Activated naive CD8-positive, alpha-beta T cell treated with anti-CD3 and anti-CD28 coated beads, Interleukin-2, amount 50 U/mL, for 16 hours (primary cell): ENCODE measurements at regions not wholly inside any gene's neighbourhood (a gene's known extent, or its start where the extent isn't known, plus 50 kb on each side); places are given as distances from the start of the nearest gene placed in this dataset.
"Not testable (repeated sequence)": the region's sequence is repeated elsewhere in the genome, so short reads cannot be mapped to it uniquely, and the experiment has no call there.

Experiments used
- DNase-seq: peaks from one replicate; pipeline ENCODE4 v3.0.0-alpha.2; 2020; ENCODE audit warnings: low read depth, low spot score

DNA sequence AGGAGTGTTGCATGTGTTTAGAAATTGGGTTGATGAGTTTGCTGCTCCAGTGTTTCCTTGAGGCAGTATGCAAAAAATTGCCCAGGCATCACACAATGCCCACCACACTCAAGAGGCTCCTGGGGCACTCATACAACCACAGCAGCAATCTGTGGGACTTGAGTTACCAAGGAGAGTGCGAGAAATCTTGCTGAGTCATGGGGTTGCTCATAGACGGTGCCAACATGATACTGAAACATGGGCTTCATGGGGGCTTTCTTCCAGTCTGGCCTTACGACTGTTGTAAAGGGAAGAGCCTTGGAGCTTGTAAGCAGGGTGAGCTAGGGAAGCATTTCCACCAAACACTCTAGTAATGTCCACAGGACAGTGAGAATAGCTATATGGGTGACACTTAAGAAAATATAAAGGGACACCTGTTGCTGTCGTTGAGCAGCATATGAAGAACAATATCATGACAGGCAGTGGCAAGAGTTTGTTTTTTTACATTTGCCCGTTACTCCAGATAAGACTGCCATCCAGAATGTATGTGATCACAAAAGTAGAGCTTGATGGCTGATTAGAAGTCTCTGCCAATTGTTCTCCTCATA, 1237.4 kb downstream of the UQCRFS1 start:
- DNase-seq: no peak

GRCh38 chr19:27974082-27974513, 1238.9 kb downstream of the UQCRFS1 start:
- DNase-seq: no peak

- no peak for DNase-seq
Observed at GRCh38 chr19:27972291-27973040, 1240.5 kb downstream of the UQCRFS1 start.

DNA sequence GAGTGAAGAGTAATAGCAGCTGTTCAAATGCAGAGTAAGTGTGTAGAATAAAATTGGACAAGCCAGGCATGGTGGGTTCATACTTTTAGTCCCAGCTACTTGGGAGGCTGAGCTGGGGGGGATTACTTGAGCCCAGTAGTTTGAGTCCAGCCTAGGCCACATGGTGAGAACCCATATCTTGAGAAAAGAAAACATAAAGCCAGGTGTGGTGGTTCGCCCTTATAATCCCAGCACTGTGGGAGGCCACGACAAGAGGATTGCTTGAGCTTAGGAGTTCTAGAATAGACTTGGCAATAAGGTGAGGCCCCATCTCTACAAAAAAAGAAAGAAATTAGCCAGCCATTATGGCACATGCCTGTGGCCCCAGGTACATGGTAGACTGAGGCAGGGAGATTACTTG, 1241.1 kb downstream of the UQCRFS1 start:
- no peak for DNase-seq

DNA sequence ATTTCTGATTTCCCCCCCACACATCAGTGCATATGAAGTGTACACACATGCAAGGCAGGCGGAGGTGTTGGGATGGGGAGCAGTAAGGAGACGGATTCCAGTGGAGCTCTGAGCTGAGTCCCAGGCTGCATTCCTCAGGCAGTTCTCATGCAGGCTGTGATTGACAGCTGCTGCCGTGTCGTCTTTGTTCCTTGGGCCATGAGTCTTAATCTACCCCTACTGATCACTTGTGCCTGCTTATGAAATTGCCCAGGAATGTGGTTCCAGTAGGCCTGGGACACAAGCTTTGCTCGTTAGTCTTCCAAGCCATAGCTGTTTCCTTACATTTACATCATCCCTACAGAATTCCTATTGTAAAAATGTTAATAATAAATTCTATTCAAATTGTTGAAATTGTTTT, 1241.9 kb downstream of the UQCRFS1 start:
- no peak for DNase-seq

GRCh38 chr19:27966390-27966816, 1246.5 kb downstream of the UQCRFS1 start:
- no peak for DNase-seq

- no peak for DNase-seq
Observed at GRCh38 chr19:27964185-27964584, 1248.8 kb downstream of the UQCRFS1 start.

DNA sequence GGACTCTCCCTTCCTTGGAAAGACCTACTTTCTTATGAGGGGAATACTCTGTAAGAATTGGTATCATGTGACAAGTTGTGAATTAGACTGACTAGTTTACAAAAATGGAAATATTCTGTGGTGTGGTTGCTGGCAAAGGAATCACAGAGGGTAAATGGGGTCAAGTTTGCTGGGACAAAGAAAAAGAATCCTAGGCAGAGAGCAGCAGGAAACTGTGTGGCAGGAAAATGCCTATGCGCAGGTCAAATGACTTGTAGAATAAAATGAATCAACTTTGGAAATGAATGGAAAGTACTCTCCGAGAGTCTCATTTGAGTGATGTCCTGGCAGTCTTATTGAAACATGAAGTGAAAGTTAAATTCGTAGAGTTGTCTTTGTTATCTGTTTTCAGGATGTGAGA, 1250.7 kb downstream of the UQCRFS1 start:
- DNase-seq: no peak

- DNase-seq: no peak
Observed at GRCh38 chr19:27955485-27956480, 1257.2 kb downstream of the UQCRFS1 start.

- DNase-seq: not testable (repeated sequence)
Observed at GRCh38 chr19:27942607-27943006, 1270.3 kb downstream of the UQCRFS1 start.

GRCh38 chr19:27936139-27936538, 1276.8 kb downstream of the UQCRFS1 start:
- DNase-seq: no peak

DNA sequence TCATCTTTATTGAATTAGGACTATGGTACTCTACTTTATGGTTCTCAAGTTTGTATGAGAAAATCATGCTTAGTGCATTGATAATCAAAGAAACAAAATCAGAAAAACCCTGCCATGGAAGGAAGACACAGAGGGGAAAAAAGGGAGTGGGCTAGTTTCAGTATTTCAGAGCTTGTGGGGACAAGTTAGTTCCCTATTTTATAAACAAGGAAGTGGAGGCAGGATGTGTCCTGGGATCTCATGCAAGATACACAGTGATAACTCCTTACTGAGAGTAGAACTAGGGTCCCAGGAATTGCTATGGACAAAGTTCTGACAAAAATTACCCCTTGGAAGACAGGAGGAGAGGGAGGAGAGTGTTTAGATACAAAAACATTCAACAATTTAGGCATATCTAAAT, 1277.3 kb downstream of the UQCRFS1 start:
- no peak for DNase-seq

DNA sequence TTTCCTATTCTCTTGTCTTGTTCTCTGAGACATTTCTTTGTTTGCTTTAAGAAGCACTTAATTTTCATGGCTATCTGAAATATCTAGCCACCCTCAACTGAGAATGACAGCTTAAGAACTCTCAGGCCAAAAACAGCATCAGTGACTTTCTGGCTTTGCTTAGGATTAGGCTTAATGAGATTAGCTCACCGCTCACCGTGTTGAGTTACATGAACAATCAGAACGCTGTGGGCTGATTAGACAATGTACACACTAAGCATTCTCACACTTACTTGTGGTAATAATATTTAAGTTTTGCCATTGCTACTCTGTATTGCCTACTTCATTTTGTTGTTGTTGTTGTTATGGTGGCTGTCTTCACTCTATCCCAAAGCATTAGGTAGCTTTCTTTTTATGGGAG, 1283.6 kb downstream of the UQCRFS1 start:
- no peak for DNase-seq

GRCh38 chr19:27925202-27925601, 1287.7 kb downstream of the UQCRFS1 start:
- DNase-seq: no peak

DNA sequence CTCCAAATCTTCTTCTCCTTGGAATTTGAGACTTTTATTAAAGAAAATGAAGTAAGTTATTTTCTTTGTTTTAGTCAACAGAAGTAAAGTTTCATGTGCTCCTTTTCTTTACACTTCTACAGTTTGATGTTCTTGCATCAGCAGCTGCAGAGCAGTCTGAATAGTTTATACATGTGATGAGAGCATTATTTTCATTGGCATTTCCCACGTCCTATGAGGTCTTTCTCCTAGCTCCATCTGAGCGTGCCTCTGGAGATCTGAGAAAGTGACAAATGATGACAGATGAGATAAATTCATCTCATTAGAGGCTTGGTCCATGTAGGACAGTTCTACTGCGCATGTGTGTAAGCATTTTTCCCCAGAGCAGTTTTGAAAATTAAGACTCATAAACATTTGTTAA, 1290.0 kb downstream of the UQCRFS1 start:
- no peak for DNase-seq

DNA sequence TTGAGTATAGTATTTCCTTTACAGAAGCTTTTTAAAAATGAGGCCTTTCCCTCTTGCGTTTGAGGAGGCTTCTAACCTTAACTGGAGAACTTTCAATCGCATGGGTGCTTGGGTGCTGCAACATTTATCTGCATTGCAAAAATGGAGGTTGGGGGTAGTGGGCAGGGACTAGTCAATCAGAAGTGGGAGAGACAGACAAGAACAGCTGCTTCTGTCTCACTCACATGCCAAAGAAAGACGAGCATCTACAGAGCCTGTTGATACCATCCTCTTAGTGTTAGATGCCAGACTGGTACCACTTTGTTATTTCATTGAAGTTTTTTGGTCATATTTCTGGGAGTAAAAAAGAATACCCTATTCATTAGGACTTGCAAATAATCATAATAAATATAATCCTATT, 1292.2 kb downstream of the UQCRFS1 start:
- no peak for DNase-seq

DNA sequence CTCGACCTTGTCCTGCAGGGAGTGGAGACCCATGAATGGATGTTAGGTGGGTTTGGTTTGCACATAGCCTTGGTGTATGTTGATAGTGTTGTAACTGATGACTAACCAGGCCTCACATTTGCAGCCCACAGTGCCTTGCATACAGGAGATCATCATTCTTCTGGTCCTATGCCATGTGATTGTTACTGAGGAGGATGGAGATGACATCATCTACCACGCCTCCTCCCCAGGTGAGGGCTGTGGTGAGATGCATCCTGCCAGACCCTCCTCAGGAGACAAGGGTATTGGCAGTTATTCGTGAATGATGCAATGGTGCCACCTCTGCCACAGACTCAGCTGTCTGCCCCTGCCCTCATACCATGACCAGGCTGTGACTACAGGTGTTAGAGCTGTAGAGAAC, 1294.1 kb downstream of the UQCRFS1 start:
- DNase-seq: no peak

DNA sequence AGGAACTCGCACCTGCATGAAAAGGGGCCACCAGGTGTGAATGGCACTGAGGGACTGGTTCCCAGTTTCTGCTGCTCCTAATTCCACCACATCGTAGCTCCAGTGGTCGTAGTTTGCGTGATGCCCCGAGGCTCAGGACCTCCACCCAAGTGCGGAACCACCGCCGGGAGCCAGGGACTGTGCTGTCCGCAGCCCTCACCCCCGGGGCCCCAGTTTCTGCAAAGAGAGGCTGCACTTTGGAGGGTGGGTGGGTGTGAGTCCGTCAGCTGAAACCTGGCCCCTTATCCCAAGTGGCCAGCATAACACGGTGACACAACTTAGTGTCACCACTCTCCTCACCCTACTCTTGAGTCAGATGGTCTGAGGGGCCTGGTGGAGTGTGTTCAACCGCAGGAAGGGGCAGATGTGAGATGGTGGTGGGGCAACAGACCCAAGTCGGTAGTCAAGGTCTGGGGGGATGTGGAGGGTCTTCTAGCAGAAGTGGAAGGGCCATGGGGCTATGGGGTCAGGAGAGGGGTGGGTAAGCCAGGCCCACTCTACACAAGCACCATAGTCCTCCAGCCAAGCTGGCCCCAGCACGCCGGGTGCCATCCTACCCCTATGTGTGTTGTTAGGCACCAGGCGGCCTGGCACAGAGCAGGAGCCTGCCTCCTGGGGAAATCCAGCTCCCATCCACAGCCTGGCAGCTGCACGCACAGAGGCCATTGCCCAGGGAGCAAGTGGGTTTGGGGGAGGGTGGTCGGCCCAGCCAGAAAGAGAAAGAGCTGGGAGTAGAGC, 1301.6 kb downstream of the UQCRFS1 start:
- DNase-seq: no peak

GRCh38 chr19:27909861-27910260, 1303.1 kb downstream of the UQCRFS1 start:
- DNase-seq: no peak

DNA sequence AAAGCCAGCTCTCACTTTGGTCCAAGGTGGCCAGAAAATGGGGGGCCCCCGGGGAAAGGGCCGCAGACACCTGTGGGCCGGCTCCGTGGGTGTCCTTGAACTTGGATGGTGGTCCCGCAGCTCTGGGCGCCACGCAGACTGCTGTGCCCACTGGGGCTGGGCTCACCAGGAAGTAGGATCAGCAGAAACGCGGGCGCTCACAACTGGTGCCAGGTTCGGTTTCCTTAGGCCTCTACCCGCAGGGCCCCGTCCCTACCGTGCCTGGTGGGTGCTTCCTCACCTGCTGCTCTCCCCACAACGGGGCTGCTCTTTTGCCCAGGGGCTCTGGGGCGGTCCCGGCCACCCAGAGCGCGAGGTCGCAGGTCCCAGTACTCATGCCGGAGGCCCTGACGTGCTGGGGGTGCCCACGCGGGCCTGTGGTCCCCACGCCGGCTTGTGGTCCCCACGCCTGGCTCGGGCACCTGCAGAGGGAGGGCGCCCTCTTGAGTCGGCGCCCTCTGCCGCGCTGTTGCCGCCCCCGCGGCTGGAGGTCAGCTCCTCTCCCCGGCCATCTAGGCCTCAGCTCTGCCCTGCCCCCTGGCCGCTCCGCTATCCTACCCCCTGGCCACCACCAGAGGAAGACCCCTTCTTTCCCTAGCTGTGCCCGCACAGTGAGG, 1303.6 kb downstream of the UQCRFS1 start:
- no peak for DNase-seq

DNA sequence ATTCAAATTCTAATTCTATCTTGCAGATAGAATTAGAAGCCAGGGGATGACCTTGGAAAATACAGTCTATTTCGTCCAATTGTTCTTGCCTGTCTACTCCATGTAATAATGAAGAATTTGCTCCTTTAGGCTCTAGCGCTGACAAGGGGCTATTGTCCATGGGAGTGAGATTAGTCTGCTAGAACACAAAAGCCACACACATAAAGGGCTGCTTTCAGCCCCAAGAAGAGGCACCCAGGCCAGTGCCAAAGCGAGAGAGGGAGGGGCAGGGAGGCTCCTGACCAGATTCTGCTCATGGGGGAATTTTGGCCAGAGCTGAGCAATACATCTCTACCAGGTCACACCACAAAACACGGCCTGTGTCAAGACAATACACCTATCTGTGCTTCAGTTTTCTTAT, 1306.9 kb downstream of the UQCRFS1 start:
- no peak for DNase-seq
